OCI-LY7 (cell line): ENCODE measurements at regions not wholly inside any gene's neighbourhood (a gene's known extent, or its start where the extent isn't known, plus 50 kb on each side); places are given as distances from the start of the nearest gene placed in this dataset.

Source experiments
- BruUV-seq: library from RNA; stranded (reverse); fragments of 400-500 nt; replicated peaks from 2 replicates; lab custom pipeline; 2021; lab: Mats Ljungman, UMichigan
- CTCF ChIA-PET: fragments of 300-600 bp; sonication (Branson Sonifier 250); formaldehyde crosslinking; loops from one replicate; lab custom pipeline; 2022; ENCODE audit warnings: antibody characterized with exemption; ENCODE audit not compliant: unreplicated experiment; lab: Charles Lee
- POLR2A ChIA-PET: fragments of 300-600 bp; sonication (Branson Sonifier 250); formaldehyde crosslinking; loops from one replicate; lab custom pipeline; 2022; ENCODE audit warnings: antibody characterized with exemption; lab: Charles Lee
- DNase-seq: peaks from one replicate; pipeline ENCODE4 v3.0.0-alpha.2; 2015; ENCODE audit warnings: low spot score
- H2AFZ ChIP-seq: fragments of 200-600 bp; sonication (generic), shearing (Covaris generic); 2 replicates; pipeline ENCODE4 v1.6.1; 2014; ENCODE audit warnings: mild to moderate bottlenecking, antibody characterized with exemption, low read length, moderate library complexity
- H3K27ac ChIP-seq: fragments of 200-600 bp; sonication (generic); 2 replicates; pipeline ENCODE4 v1.5.1; 2014; ENCODE audit warnings: mixed run types, low read depth, mild to moderate bottlenecking, moderate library complexity, low read length, inconsistent platforms; ENCODE audit not compliant: poor library complexity, severe bottlenecking
- H3K36me3 ChIP-seq: fragments of 200-600 bp; sonication (generic); 2 replicates; pipeline ENCODE4 v1.6.1; 2014; ENCODE audit warnings: mild to moderate bottlenecking, antibody characterized with exemption, low read length, moderate library complexity, mixed read lengths; ENCODE audit not compliant: insufficient read depth
- H3K4me1 ChIP-seq: fragments of 200-600 bp; sonication (generic); 2 replicates; pipeline ENCODE4 v1.5.1; 2014; ENCODE audit warnings: mild to moderate bottlenecking, low read length; ENCODE audit not compliant: insufficient read depth, poor library complexity, severe bottlenecking
- H3K4me2 ChIP-seq: fragments of 200-600 bp; sonication (generic); 2 replicates; pipeline ENCODE4 v1.6.1; 2014; ENCODE audit warnings: mild to moderate bottlenecking, low read length
- H3K4me3 ChIP-seq: fragments of 200-600 bp; sonication (generic); 2 replicates; pipeline ENCODE4 v1.5.1; 2014; ENCODE audit warnings: mild to moderate bottlenecking, low read depth, low read length; ENCODE audit not compliant: poor library complexity, severe bottlenecking
- H3K79me2 ChIP-seq: fragments of 200-600 bp; sonication (generic); 2 replicates; pipeline ENCODE4 v1.6.1; 2016; ENCODE audit warnings: low read depth, mild to moderate bottlenecking, low read length, moderate library complexity, mixed read lengths; ENCODE audit not compliant: insufficient read depth
- H3K9me2 ChIP-seq: fragments of 200-600 bp; sonication (generic); 2 replicates; pipeline ENCODE4 v1.6.1; 2016; ENCODE audit warnings: mild to moderate bottlenecking, low read length, mixed read lengths; ENCODE audit not compliant: insufficient read depth
- H3K9me3 ChIP-seq: fragments of 200-600 bp; sonication (generic); 2 replicates; pipeline ENCODE4 v1.6.1; 2014; ENCODE audit warnings: mild to moderate bottlenecking, mixed run types, low read length, mixed read lengths
- H4K20me1 ChIP-seq: fragments of 200-600 bp; sonication (generic); 2 replicates; pipeline ENCODE4 v1.6.1; 2014; ENCODE audit warnings: mild to moderate bottlenecking, antibody characterized with exemption, low read length, moderate library complexity, mixed read lengths; ENCODE audit not compliant: insufficient read depth
- EZH2phosphoT487 ChIP-seq: fragments of 200-600 bp; sonication (generic); IDR thresholded peaks from 2 replicates; pipeline ENCODE4 v1.6.1; 2018; ENCODE audit warnings: low read depth, borderline replicate concordance, mild to moderate bottlenecking, mixed run types, antibody characterized with exemption, low read length, moderate library complexity, mixed read lengths
- intact Hi-C: fragments of 100-400 bp; cut with micrococcal nuclease; formaldehyde crosslinking; loops from one replicate; pipeline ENCODE4 v1.10.0; 2022; ENCODE audit not compliant: unreplicated experiment
- TF ChIP-seq, protein P1 (sequence below): fragments of 200-600 bp; sonication (generic); conservative IDR thresholded peaks from 2 replicates; pipeline ENCODE4 v1.5.1; 2014; ENCODE audit warnings: mild to moderate bottlenecking, antibody characterized with exemption, low read length, moderate library complexity, mixed read lengths

DNA sequence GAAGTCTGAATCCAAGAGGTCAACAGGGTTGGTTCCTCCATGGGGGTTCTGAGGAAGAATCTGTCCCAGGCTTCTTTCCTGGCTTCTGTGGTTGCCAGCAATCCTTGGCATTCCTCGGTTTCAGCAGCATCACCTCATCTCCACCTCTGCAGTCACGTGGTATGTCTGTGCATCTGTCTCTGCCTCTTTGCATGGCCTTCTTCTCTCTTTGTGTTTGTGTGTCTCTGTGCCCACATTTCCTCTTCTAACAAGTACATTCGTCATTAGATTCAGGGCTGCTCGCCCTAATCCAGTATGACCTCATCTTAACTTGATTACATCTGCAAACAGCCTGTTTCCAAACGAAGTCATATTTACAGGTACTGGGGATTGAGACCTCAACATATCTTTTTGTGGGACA, 114.0 kb downstream of the BCOR start:
- no peak for DNase-seq
- Histone ChIP-seq H3K27ac (no peak overlapping the region), H3K36me3 (no peaks in the 10 kb centered on the region), H2AFZ (no peak overlapping the region), H3K4me2 (no peak overlapping the region), H4K20me1 (no peaks in the 10 kb centered on the region), H3K9me2 (no peaks in the 10 kb centered on the region), H3K79me2 (no peaks in the 10 kb centered on the region), H3K4me1 (no peaks in the 10 kb centered on the region), H3K4me3 (no peak overlapping the region), H3K9me3 (no peaks in the 10 kb centered on the region)
- CTCF ChIA-PET = no interaction called here
- BruUV-seq = no TSS peak
- POLR2A ChIA-PET = no interaction called here
- TF ChIP-seq, protein P1, sequence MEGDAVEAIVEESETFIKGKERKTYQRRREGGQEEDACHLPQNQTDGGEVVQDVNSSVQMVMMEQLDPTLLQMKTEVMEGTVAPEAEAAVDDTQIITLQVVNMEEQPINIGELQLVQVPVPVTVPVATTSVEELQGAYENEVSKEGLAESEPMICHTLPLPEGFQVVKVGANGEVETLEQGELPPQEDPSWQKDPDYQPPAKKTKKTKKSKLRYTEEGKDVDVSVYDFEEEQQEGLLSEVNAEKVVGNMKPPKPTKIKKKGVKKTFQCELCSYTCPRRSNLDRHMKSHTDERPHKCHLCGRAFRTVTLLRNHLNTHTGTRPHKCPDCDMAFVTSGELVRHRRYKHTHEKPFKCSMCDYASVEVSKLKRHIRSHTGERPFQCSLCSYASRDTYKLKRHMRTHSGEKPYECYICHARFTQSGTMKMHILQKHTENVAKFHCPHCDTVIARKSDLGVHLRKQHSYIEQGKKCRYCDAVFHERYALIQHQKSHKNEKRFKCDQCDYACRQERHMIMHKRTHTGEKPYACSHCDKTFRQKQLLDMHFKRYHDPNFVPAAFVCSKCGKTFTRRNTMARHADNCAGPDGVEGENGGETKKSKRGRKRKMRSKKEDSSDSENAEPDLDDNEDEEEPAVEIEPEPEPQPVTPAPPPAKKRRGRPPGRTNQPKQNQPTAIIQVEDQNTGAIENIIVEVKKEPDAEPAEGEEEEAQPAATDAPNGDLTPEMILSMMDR = no peak
- TF ChIP-seq EZH2phosphoT487 = no peak
- intact Hi-C loops = no loop called here

DNA sequence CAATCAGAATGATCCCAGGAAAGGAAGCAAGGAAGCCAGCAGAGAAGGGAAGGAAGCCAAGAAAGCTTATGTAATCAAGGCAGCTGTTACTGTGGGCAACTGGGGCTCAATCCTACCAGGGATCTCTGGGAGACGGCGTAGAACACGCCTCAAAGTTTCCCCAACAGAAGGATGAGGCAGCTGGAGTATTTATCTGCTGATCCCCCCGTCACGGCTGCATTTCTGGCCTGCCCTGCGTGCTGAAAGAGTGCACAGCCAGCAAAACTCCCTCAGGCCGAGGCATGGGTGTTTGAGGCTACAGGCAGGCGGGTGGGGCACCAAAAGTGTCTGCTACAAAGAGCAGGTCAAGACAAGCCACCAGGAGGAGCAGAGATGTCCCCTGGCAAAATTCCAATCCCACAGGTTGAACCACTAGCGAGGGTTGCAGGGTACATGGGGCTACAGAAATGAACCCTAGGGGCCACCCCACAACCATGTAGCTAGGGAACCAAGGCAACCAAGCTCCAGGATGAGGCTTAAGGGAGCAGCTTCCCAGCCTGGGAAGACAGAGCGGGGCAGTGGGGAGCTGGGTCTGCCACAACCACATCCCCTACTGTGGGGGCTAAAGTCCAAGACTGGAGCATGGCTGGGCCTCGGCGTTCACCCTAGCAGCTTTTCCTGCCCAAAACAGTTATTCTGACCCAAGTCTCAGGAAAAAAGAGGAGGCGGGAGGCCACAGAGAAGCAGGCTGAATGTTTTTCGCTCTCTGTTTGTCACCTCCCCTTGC, 113.4 kb downstream of the BCOR start:
- Histone ChIP-seq H3K9me2 (no peaks in the 10 kb centered on the region), H4K20me1 (no peaks in the 10 kb centered on the region), H3K4me3 (no peak overlapping the region), H3K4me1 (no peaks in the 10 kb centered on the region), H3K27ac (no peak overlapping the region), H3K4me2 (no peak overlapping the region), H3K9me3 (no peaks in the 10 kb centered on the region), H2AFZ (no peak overlapping the region), H3K36me3 (no peaks in the 10 kb centered on the region), H3K79me2 (no peaks in the 10 kb centered on the region)
- POLR2A ChIA-PET = no interaction called here
- intact Hi-C loops = no loop called here
- TF ChIP-seq EZH2phosphoT487 = no peak
- TF ChIP-seq, protein P1 = no peak
- BruUV-seq = no TSS peak
- DNase-seq = no peak
- CTCF ChIA-PET = no interaction called here

DNA sequence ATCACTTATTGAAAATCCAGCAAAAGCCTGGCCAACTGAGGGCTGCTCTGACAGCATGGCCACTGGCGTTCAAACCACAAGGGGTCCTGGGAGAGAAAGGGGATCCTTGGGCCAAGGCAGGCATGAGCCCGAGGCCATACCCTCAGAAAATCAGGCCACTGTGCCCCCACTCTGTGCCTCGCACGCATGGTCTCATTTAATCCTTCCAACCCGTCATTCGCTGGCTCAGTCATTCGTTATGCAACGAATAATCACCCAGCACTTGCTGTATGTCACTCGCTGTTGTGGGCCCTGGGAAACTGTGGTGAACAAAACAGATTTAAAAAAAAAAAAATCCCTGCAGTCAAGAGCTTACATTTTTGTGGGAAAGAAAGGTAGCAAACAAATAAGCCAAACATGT, 112.7 kb downstream of the BCOR start:
- Histone ChIP-seq H3K4me1 (no peaks in the 10 kb centered on the region), H3K9me3 (no peaks in the 10 kb centered on the region), H3K36me3 (no peaks in the 10 kb centered on the region), H2AFZ (no peak overlapping the region), H3K79me2 (no peaks in the 10 kb centered on the region), H3K9me2 (no peaks in the 10 kb centered on the region), H3K4me3 (no peak overlapping the region), H3K27ac (no peak overlapping the region), H3K4me2 (no peak overlapping the region), H4K20me1 (no peaks in the 10 kb centered on the region)
- ChIA-PET CTCF (no interaction called here), POLR2A (interaction anchor here (0.7 kb wide), 1 partner anchor 883 kb away, joined by 3 read pairs; no protein-coding TSS in a partner anchor)
- intact Hi-C loops = no loop called here
- BruUV-seq = no TSS peak
- no peak for DNase-seq
- no peak for TF ChIP-seq EZH2phosphoT487
- TF ChIP-seq, protein P1 = no peak
